ENCODE measurements at regions not wholly inside any gene's neighbourhood (a gene's known extent, or its start where the extent isn't known, plus 50 kb on each side); places are given as distances from the start of the nearest gene placed in this dataset.
"Not testable (repeated sequence)": the region's sequence is repeated elsewhere in the genome, so short reads cannot be mapped to it uniquely, and the experiment has no call there.

DNA sequence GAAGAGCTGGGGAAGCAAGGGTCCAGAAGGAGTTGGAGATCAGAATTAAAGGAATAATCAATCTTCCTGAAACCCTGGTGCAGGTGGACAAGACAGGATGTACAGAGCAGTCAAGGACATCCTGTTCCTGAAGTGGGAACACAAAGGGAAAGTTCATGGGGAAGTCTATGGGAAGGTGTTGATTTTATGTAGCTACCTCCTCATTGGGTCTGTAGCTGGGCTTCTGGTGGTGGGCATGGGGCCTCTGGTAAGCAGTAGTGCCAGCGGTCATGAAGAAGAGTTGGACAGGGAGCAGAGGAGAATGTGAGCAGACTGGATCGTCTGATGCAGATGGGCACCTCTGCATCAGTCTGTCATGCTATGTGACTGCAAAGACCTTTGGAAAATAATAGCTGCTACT, 75.7 kb upstream of the PPM1H start:
- Histone ChIP-seq H3K36me3 (ENCODE audit: control insufficient read depth, insufficient read depth, low read length) (no peaks in the 10 kb centered on the region), H3K27me3 (ENCODE audit: control insufficient read depth, insufficient read depth, low read length) (no peaks in the 10 kb centered on the region), H3K4me3 (ENCODE audit: low read length) (no peak overlapping the region), H3K9me3 (ENCODE audit: control insufficient read depth, low read length) (no peaks in the 10 kb centered on the region), H3K9ac (ENCODE audit: low read length) (no peak overlapping the region), H3K4me1 (ENCODE audit: control insufficient read depth, insufficient read depth, low read length) (no peaks in the 10 kb centered on the region)

DNA sequence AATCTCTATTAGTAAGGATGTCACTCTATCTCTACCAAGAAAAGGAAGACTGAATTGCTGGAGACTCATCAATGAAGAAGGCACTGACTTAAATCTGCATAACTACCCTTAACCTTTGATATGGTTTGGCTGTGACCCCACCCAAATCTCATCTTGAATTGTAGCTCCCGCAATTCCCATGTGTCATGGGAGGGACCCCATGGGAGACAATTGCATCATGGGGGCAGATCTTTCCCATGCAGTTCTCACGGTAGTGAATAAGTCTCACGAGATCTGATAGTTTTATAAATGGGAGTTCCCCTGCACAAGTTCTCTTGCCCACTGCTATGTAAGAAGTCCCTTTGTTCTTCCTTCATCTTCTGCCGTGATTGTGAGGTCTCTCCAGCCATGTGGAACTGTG, 73.4 kb upstream of the PPM1H start:
- Histone ChIP-seq H3K4me3 (ENCODE audit: low read length) (no peak overlapping the region), H3K27me3 (ENCODE audit: control insufficient read depth, insufficient read depth, low read length) (no peaks in the 10 kb centered on the region), H3K9me3 (ENCODE audit: control insufficient read depth, low read length) (no peaks in the 10 kb centered on the region), H3K9ac (ENCODE audit: low read length) (no peak overlapping the region), H3K36me3 (ENCODE audit: control insufficient read depth, insufficient read depth, low read length) (no peaks in the 10 kb centered on the region), H3K4me1 (ENCODE audit: control insufficient read depth, insufficient read depth, low read length) (no peaks in the 10 kb centered on the region)

DNA sequence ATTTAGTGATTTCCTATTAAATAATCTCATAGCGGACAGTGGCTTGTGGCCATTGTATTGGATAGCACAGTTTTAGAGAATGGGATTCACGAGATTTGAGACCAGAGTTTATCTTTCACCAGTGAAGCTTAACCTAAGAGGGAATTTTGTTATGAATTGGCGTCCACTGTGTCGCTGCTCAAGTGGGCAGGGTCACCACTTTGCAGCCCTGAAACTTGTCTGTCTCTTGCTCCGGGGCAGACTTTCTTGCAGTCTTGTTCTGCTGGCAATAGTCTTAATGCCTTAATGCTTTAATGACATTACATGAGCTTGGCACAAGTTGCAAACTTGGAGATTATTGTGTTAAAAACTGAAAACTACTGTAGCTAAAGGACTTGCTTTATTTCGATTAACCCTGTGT, 72.8 kb upstream of the PPM1H start:
- no peak overlapping the region for H3K9ac ChIP-seq (ENCODE audit: low read length)
- no peaks in the 10 kb centered on the region for H3K9me3 ChIP-seq (ENCODE audit: control insufficient read depth, low read length)
- no peaks in the 10 kb centered on the region for H3K36me3 ChIP-seq (ENCODE audit: control insufficient read depth, insufficient read depth, low read length)
- no peak overlapping the region for H3K4me3 ChIP-seq (ENCODE audit: low read length)
- no peaks in the 10 kb centered on the region for H3K27me3 ChIP-seq (ENCODE audit: control insufficient read depth, insufficient read depth, low read length)
- H3K4me1 ChIP-seq (ENCODE audit: control insufficient read depth, insufficient read depth, low read length): no peaks in the 10 kb centered on the region

DNA sequence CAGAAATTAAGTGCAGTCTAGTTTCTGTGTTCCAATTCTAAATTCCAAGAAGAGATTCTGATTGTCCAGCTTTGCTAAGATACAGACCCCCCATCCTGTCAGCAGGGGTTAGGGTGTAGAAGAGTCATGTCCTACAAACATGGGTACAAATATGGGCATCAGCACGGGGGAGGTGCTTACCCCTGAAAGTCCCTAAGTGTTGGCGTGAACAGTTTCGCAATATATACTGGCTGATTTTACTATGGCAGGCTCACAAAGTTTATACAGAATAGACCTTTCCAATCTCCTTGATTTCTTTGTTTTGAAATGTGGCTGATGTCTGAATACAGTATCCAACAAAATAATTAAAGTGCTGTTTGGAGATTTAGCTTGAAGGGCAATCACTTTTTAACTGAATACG, 71.6 kb upstream of the PPM1H start:
- no peak overlapping the region for H3K9ac ChIP-seq (ENCODE audit: low read length)
- H3K27me3 ChIP-seq (ENCODE audit: control insufficient read depth, insufficient read depth, low read length): no peaks in the 10 kb centered on the region
- H3K4me3 ChIP-seq (ENCODE audit: low read length): no peak overlapping the region
- H3K36me3 ChIP-seq (ENCODE audit: control insufficient read depth, insufficient read depth, low read length): no peaks in the 10 kb centered on the region
- no peaks in the 10 kb centered on the region for H3K9me3 ChIP-seq (ENCODE audit: control insufficient read depth, low read length)
- no peaks in the 10 kb centered on the region for H3K4me1 ChIP-seq (ENCODE audit: control insufficient read depth, insufficient read depth, low read length)

DNA sequence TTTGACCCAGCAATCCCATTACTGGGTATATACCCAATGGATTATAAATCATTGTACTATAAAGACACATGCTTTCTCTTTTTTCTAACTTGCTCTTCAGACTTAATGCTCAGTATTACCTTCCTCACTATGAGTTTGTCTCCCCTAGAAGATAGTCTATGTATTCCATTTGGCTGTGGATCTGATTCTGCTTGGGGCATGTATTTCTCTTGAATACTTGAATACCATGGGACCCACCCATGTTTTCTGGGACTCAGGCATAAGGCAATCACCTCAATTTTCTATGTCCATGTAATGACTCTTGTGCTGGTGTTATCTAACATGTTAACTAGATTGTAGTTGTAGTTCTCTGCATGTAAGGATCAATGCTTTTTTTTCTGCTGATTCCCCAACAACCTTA, 70.4 kb upstream of the PPM1H start:
- Histone ChIP-seq H3K36me3 (ENCODE audit: control insufficient read depth, insufficient read depth, low read length) (no peaks in the 10 kb centered on the region), H3K9me3 (ENCODE audit: control insufficient read depth, low read length) (no peaks in the 10 kb centered on the region), H3K4me1 (ENCODE audit: control insufficient read depth, insufficient read depth, low read length) (no peaks in the 10 kb centered on the region), H3K4me3 (ENCODE audit: low read length) (no peak overlapping the region), H3K27me3 (ENCODE audit: control insufficient read depth, insufficient read depth, low read length) (no peaks in the 10 kb centered on the region), H3K9ac (ENCODE audit: low read length) (no peak overlapping the region)

DNA sequence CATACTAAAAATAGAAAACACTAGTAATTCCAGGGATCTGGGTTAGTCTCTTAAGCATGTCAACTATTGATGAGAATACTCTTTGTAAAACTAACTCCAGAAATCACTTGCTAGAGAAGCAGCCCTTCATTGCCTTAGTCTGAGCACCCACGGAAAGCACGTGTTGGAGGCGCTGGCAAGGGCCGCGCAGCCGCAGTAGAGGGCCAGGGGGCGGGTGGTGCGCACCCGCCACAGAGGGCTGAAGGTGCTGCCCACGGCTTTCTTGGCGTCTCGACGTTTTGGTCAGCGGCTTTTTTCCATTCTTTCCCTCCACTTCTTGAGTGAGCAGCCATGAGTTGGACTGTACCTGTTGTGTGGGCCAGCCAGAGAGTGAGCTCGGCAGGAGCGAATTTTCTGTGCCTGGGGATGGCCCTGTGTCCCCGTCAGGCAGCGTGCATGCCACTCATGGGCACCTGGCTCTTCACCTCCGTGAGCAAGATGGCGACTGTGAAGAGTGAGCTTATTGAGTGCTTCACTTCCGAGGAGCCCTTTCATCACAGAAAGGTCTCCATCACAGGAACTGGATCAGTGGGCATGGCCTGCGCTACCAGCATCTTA, 68.4 kb upstream of the PPM1H start:
- Histone ChIP-seq H3K4me3 (ENCODE audit: low read length) (no peak overlapping the region), H3K27me3 (ENCODE audit: control insufficient read depth, insufficient read depth, low read length) (no peaks in the 10 kb centered on the region), H3K36me3 (ENCODE audit: control insufficient read depth, insufficient read depth, low read length) (no peaks in the 10 kb centered on the region), H3K9ac (ENCODE audit: low read length) (no peak overlapping the region), H3K9me3 (ENCODE audit: control insufficient read depth, low read length) (no peaks in the 10 kb centered on the region), H3K4me1 (ENCODE audit: control insufficient read depth, insufficient read depth, low read length) (no peaks in the 10 kb centered on the region)

DNA sequence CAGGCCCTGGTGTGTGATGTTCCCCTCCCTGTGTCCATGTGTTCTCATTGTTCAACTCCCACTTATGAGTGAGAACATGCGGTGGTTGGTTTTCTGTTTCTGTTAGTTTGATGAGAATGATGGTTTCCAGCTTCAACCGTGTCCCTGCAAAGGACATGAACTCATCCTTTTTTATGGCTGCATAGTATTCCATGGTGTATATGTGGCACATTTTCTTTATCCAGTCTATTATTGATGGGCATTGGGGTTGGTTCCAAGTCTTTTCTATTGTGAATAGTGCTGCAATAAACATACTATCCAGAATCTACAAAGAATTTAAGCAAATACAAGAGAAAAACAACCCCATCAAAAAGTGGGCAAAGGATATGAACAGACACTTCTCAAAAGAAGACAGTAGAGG, 67.1 kb upstream of the PPM1H start:
- H3K27me3 ChIP-seq (ENCODE audit: control insufficient read depth, insufficient read depth, low read length); H3K4me1 ChIP-seq (ENCODE audit: control insufficient read depth, insufficient read depth, low read length); H3K4me3 ChIP-seq (ENCODE audit: low read length); H3K9me3 ChIP-seq (ENCODE audit: control insufficient read depth, low read length); H3K9ac ChIP-seq (ENCODE audit: low read length); H3K36me3 ChIP-seq (ENCODE audit: control insufficient read depth, insufficient read depth, low read length): not testable (repeated sequence)

DNA sequence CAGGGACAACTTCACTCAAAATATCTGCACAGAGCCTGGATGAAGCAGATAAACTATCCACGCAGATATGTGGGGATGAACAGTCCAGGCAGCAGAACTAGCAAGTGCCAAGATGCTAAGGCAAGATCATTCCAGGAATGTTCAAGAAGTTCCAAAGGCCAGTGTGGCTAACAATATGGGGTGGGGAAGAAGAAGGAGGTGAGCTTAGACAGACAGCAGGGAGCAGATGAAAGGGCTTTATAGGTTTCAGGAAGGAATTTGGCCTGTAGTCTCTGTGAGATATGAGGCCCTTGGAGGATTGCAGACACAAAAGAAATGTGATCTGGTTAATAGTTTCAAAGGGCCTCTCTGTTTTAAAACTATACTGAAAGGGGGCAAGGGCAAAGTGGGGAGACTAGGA, 63.5 kb upstream of the PPM1H start:
- Histone ChIP-seq H3K9me3 (ENCODE audit: control insufficient read depth, low read length) (no peaks in the 10 kb centered on the region), H3K27me3 (ENCODE audit: control insufficient read depth, insufficient read depth, low read length) (no peaks in the 10 kb centered on the region), H3K9ac (ENCODE audit: low read length) (no peak overlapping the region), H3K4me3 (ENCODE audit: low read length) (no peak overlapping the region), H3K4me1 (ENCODE audit: control insufficient read depth, insufficient read depth, low read length) (no peaks in the 10 kb centered on the region), H3K36me3 (ENCODE audit: control insufficient read depth, insufficient read depth, low read length) (no peaks in the 10 kb centered on the region)

DNA sequence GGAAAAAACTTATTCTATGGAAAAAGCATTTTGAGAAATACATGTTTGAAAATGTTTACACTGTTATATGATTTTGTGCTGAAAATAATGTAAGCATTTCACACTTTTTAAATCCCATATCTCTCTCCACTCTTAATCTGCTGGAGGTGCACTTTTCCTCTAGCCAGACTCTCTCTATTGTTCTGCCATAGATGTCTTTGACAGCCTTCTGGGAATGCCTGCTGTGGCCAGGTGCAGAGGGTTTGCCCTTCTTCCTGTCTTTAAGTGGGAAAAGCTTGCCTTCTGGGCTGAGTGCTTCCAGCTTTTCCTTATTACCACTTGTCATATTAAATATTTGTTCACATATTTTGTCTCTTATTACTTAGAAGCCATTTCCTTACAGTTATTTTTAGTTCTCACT, 60.1 kb upstream of the PPM1H start:
- Histone ChIP-seq H3K36me3 (ENCODE audit: control insufficient read depth, insufficient read depth, low read length) (no peaks in the 10 kb centered on the region), H3K9ac (ENCODE audit: low read length) (no peak overlapping the region)

DNA sequence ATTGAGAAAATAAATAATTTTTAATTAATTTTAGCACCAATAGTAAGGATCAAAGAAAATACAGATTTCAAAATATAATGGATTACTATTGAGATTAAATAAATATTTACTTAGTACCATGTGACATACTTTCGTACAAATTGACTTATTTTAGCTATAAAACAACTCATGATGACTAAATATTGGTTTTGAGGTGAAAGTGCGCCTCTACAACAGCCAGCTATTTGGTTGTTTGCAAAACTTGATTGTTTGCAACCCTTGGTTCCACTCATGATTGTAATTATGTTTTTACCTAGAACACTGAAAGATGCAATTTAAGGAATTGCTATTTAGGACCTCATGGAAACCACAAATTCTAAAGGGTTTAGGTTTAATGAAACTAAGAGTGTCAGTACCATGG, 51.9 kb upstream of the PPM1H start:
- Histone ChIP-seq H3K9ac (ENCODE audit: low read length) (no peak overlapping the region), H3K27me3 (ENCODE audit: control insufficient read depth, insufficient read depth, low read length) (no peaks in the 10 kb centered on the region), H3K4me1 (ENCODE audit: control insufficient read depth, insufficient read depth, low read length) (no peaks in the 10 kb centered on the region), H3K9me3 (ENCODE audit: control insufficient read depth, low read length) (no peaks in the 10 kb centered on the region), H3K4me3 (ENCODE audit: low read length) (no peak overlapping the region), H3K36me3 (ENCODE audit: control insufficient read depth, insufficient read depth, low read length) (no peaks in the 10 kb centered on the region)

More for the DNA sequence above, 60.1 kb upstream of the PPM1H start:
- H3K4me3 ChIP-seq (ENCODE audit: low read length): no peak overlapping the region
- H3K4me1 ChIP-seq (ENCODE audit: control insufficient read depth, insufficient read depth, low read length): no peaks in the 10 kb centered on the region
- H3K27me3 ChIP-seq (ENCODE audit: control insufficient read depth, insufficient read depth, low read length): no peaks in the 10 kb centered on the region
- no peaks in the 10 kb centered on the region for H3K9me3 ChIP-seq (ENCODE audit: control insufficient read depth, low read length)

Data from mucosa of stomach (tissue), 1 donor.